GM12878 (cell line): ENCODE measurements at regions not wholly inside any gene's neighbourhood (a gene's known extent, or its start where the extent isn't known, plus 50 kb on each side); places are given as distances from the start of the nearest gene placed in this dataset.

Source experiments
- MXI1 ChIP-seq: fragments of 150-350 bp; IDR thresholded peaks from 2 replicates; pipeline ENCODE4 v1.6.1; 2011; ENCODE audit warnings: low read depth, mild to moderate bottlenecking, inconsistent platforms, low read length, improper control_type of control experiment
- PAX8 ChIP-seq: fragments of 450-650 bp; IDR thresholded peaks from 2 replicates; pipeline ENCODE4 v1.6.1; 2017; ENCODE audit warnings: mild to moderate bottlenecking, moderate library complexity
- POLR2AphosphoS5 ChIP-seq: IDR thresholded peaks from 2 replicates; pipeline ENCODE4 v1.6.1; 2011; ENCODE audit warnings: mild to moderate bottlenecking, low read length, inconsistent platforms
- TCF7 ChIP-seq: IDR thresholded peaks from 2 replicates; pipeline ENCODE4 v1.6.1; 2014; ENCODE audit warnings: antibody characterized with exemption, borderline replicate concordance
- YY1 ChIP-seq: IDR thresholded peaks from 2 replicates; pipeline ENCODE4 v1.6.1; 2011; ENCODE audit warnings: low read depth, mild to moderate bottlenecking, low read length
- ZNF384 ChIP-seq: IDR thresholded peaks from 2 replicates; pipeline ENCODE4 v1.6.1; 2012; ENCODE audit warnings: low read depth, mild to moderate bottlenecking, low read length, improper control_type of control experiment, borderline replicate concordance
- TF ChIP-seq, protein P1 (sequence below): IDR thresholded peaks from 2 replicates; pipeline ENCODE4 v1.6.1; 2011; ENCODE audit warnings: low read depth, low read length, improper control_type of control experiment, borderline replicate concordance
- TF ChIP-seq, protein P2 (sequence below), 3 experiments: IDR thresholded peaks in 2 of 3; conservative IDR thresholded peaks in 1 of 3; 2 replicates each; pipeline ENCODE4 v1.5.1; 2011; ENCODE audit warnings: low read depth in 3 of 3, low read length in 3 of 3, mild to moderate bottlenecking in 3 of 3, control low read depth in 2 of 3, moderate library complexity in 2 of 3, inconsistent platforms in 1 of 3, mixed read lengths in 1 of 3; ENCODE audit not compliant: control insufficient read depth in 2 of 3, insufficient read depth in 1 of 3; ENCODE audit errors: extremely low read depth in 1 of 3

DNA sequence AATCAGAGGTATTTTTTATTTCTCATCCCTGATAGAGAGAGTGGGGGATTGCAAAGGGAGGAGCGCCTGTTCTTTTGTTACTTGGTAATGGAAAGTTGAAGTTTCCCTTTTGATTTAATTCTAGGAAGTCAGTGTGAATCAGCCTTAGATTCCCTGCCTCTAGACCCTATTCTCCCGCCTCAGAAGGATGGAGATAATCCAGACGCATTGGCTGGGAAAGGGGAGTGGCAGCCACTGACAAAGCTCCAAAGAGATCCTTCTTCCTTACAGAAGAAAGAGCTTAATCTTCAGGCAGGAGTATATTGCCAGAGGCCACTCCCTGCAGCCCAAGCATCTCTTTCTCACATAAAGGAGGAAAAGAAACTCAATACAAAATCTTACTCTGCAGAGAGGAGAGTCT, 122.3 kb upstream of the GALNT17 start:
- TF ChIP-seq ZNF384: no peak
- TF ChIP-seq, protein P1, sequence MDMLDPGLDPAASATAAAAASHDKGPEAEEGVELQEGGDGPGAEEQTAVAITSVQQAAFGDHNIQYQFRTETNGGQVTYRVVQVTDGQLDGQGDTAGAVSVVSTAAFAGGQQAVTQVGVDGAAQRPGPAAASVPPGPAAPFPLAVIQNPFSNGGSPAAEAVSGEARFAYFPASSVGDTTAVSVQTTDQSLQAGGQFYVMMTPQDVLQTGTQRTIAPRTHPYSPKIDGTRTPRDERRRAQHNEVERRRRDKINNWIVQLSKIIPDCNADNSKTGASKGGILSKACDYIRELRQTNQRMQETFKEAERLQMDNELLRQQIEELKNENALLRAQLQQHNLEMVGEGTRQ: no peak
- no peak for TF ChIP-seq PAX8
- TF ChIP-seq, protein P2, sequence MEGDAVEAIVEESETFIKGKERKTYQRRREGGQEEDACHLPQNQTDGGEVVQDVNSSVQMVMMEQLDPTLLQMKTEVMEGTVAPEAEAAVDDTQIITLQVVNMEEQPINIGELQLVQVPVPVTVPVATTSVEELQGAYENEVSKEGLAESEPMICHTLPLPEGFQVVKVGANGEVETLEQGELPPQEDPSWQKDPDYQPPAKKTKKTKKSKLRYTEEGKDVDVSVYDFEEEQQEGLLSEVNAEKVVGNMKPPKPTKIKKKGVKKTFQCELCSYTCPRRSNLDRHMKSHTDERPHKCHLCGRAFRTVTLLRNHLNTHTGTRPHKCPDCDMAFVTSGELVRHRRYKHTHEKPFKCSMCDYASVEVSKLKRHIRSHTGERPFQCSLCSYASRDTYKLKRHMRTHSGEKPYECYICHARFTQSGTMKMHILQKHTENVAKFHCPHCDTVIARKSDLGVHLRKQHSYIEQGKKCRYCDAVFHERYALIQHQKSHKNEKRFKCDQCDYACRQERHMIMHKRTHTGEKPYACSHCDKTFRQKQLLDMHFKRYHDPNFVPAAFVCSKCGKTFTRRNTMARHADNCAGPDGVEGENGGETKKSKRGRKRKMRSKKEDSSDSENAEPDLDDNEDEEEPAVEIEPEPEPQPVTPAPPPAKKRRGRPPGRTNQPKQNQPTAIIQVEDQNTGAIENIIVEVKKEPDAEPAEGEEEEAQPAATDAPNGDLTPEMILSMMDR (IDR thresholded peaks at IDR 0.05 in 2 of 3, conservative IDR thresholded peaks at IDR 0.05 in 1 of 3; ENCODE audit: control insufficient read depth in 2 of 3, extremely low read depth in 1 of 3, insufficient read depth in 1 of 3, low read depth in 3 of 3, low read length in 3 of 3): no peak
- no peak for TF ChIP-seq POLR2AphosphoS5
- TF ChIP-seq YY1: no peak
- no peak for TF ChIP-seq MXI1
- TF ChIP-seq TCF7: no peak
